ENCODE measurements at regions not wholly inside any gene's neighbourhood (a gene's known extent, or its start where the extent isn't known, plus 50 kb on each side); places are given as distances from the start of the nearest gene placed in this dataset.

DNA sequence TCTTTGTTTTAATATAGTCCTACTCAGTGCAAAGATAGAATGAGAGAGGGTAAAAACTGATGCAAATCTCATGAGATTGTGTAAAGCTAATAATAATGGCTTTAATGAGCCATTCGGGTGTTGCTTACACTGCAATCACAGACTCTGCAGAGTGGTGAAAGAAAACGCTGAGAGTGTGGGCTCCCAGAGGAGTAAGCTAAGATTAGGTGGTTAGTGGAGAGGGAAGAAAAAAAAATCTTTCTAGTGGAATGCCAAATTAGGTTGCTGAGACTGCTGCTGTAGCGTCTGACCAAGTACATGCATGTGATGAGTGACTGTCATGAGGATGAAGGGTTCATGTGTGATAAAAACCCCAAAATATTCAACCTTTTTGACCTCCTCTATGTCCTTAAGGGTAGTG lies 645.9 kb upstream of the ADGRL4 start:
- no peak for DNase-seq (ENCODE audit: insufficient read length, low spot score)
- no peak for FAIRE-seq
- no peak for TF ChIP-seq POLR2A (IDR thresholded peaks at IDR 0.05; ENCODE audit: low read depth, low read length)

DNA sequence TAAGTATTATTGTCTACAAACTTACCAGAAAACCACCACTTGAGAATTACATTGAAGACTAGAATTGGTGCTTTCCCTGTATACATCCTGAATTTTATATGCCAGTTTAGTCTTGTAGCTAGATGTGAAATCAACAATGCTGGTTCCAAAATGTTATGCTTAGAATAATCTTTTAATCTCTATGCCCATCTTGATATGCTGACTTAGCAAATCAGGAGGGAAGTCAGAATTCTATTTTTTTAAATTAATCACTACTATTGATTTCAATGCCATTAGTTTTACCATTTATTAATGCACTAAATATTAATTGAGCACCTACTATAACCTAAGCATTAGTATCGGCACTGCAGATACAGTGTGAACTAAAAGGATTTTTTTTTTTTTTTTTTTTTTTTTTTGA lies 641.6 kb upstream of the ADGRL4 start:
- FAIRE-seq, result no peak
- TF ChIP-seq POLR2A (IDR thresholded peaks at IDR 0.05; ENCODE audit: low read depth, low read length), result no peak
- DNase-seq (ENCODE audit: insufficient read length, low spot score), result no peak

DNA sequence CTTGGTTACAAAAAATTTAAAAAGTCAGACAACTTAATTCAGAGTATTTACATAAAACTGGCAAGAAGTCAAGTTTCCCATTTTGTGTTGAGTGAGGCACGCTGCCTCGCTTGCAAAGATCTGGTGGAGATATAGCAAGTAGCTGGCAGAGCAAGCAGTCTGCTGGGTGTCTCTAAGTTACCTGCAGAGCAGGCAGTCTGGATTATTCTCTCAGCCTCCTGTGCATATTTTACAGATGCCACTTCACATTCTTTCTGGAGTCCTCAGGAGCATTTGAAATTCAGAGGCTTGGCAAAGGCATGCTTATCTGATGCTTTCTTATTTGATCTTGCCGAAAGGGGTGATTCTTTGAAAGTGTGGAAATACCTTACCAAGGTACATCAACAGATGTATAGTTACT lies 640.4 kb upstream of the ADGRL4 start:
- peak; percentile 23 for FAIRE-seq

DNA sequence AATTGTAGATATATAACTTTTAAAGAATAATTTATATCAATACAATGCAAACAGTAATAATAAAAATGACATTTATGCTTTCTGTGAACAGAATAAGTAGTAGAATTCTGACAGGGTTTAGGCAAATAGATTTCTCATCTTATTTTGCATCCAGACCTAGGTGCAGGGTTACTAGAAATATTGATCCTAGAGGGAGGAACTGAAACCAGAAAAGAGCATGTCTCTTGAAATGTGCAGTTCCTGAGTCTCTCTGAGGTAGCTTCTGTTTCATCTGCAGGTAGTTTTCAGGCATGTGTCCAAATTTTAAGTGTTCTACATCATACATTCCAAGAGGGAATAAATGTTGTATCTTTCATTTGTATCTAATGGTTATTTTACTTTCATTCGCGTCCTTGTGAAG lies 631.9 kb upstream of the ADGRL4 start:
- no peak for DNase-seq (ENCODE audit: insufficient read length, low spot score)
- no peak for FAIRE-seq
- no peak for TF ChIP-seq POLR2A (IDR thresholded peaks at IDR 0.05; ENCODE audit: low read depth, low read length)

More for the DNA sequence above, 640.4 kb upstream of the ADGRL4 start:
- no peak for DNase-seq (ENCODE audit: insufficient read length, low spot score)
- no peak for TF ChIP-seq POLR2A (IDR thresholded peaks at IDR 0.05; ENCODE audit: low read depth, low read length)

DNA sequence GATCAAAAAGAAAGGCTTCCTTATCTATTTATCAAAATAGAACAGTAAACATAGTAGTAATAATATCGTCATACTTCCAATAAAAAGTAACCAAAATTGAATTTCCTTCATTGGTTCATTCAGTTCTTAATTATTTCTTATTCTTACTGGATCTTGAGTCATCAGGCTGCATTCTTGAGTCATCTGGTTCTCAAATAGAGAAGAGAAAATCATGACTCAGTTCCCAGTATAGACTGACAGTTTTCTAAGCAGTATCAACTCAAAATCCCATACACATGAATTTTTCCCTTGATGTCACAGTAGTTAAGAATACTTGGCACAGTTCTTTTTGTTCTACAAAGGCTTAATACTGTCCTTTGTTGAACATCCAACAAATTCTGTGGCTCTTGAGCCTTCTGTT lies 626.9 kb upstream of the ADGRL4 start:
- FAIRE-seq, result peak; percentile 83
- no peak for TF ChIP-seq POLR2A (IDR thresholded peaks at IDR 0.05; ENCODE audit: low read depth, low read length)
- peak; percentile 1 for DNase-seq (ENCODE audit: insufficient read length, low spot score)

DNA sequence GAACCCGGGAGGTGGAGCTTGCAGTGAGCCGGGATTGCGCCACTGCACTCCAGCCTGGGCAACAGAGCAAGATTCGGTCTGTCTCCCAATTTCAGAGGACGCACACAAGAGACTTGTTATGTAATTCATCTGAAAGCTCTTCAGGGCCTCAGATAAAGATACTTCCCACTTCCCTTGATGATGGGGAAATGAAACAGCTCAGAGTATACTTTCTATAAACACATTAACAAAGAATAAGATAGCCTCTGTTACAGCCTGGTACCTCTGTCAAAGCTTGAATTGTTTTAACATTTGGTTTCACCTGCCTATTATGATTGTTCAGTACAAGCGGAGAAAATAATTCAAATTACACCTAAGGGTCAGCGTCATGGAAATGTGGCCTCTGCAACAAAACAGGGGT lies 622.9 kb upstream of the ADGRL4 start:
- TF ChIP-seq POLR2A (IDR thresholded peaks at IDR 0.05; ENCODE audit: low read depth, low read length), result no peak
- DNase-seq (ENCODE audit: insufficient read length, low spot score) (no peak), FAIRE-seq (no peak)

DNA sequence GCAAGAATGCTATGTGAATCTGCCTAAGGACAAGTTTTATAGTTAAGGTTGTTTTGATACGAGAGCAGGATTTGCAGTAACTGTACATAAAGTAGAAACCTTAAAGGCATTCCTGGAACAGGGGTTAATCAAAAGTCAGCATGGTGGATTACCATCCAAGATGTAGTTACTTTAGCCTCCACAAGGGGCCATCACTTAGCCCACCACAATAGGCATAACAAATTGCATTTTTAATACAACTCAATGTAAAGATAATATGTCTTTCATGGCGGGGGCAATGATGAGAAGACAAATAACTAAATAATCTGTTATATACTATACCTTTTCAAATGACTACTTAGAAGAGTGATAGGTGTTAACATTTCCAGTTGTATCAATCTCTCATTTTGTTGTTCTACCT lies 611.2 kb upstream of the ADGRL4 start:
- no peak for DNase-seq (ENCODE audit: insufficient read length, low spot score)
- TF ChIP-seq POLR2A (IDR thresholded peaks at IDR 0.05; ENCODE audit: low read depth, low read length), result no peak
- no peak for FAIRE-seq

DNA sequence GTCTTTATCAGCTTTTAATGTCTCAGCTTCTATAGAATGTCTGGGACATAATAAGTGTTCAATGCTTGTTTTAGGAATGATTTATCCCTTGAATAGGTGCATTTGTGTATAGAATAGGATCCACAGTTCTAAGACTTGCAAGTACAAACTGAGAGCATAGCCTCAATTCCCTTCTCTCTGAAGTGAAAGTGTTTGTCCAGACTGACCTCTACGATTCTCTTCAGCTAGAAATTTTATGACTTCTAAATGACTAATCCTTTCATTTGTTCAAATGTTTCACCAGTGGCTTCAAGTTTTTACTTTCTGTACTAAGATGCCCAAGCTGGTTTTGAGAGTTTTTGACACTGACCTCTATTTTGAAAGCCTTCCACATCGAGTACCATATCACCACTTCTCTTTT lies 608.2 kb upstream of the ADGRL4 start:
- TF ChIP-seq POLR2A (IDR thresholded peaks at IDR 0.05; ENCODE audit: low read depth, low read length), result no peak
- DNase-seq (ENCODE audit: insufficient read length, low spot score) (no peak), FAIRE-seq (peak; percentile 76)

DNA sequence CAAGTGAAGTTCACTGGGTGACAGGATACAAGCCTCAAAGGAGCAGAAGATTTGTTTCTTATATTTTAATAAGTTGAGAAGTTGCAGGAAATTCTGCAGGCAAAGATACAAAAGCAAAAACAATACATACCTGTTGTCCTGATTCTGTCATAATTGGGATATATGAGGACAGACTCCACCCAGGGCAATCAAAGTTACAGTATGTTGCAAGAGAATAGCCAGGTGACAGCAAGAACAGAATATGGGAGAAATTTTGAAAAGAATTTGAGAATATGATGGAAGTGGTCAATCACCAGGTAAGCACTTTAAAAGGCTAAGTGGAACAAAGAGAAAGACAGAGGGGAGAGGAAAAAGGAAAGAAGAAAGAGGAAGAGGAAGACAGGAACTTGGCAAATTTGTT lies 607.6 kb upstream of the ADGRL4 start:
- TF ChIP-seq POLR2A (IDR thresholded peaks at IDR 0.05; ENCODE audit: low read depth, low read length), result no peak
- DNase-seq (ENCODE audit: insufficient read length, low spot score) (no peak), FAIRE-seq (no peak)

DNA sequence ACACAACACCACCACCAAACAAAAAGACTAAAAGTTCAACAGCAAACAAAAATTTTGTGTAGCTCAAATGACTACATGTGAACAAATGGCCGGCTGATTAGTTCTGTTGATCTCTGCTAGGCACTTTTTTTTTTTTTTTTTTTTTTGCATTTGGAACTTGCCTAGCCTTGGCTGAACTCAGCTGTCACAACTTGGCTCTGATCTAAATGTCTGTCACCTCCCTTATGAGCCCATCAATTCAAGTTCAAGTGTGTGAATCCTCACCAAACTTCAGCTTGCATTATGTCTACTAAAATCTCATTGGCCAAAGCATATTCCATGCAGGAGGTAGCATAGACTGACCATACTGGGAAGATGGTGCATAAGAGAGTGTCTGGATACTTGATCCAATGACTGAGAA lies 606.5 kb upstream of the ADGRL4 start:
- FAIRE-seq, result no peak
- TF ChIP-seq POLR2A (IDR thresholded peaks at IDR 0.05; ENCODE audit: low read depth, low read length), result no peak
- DNase-seq (ENCODE audit: insufficient read length, low spot score), result no peak

DNA sequence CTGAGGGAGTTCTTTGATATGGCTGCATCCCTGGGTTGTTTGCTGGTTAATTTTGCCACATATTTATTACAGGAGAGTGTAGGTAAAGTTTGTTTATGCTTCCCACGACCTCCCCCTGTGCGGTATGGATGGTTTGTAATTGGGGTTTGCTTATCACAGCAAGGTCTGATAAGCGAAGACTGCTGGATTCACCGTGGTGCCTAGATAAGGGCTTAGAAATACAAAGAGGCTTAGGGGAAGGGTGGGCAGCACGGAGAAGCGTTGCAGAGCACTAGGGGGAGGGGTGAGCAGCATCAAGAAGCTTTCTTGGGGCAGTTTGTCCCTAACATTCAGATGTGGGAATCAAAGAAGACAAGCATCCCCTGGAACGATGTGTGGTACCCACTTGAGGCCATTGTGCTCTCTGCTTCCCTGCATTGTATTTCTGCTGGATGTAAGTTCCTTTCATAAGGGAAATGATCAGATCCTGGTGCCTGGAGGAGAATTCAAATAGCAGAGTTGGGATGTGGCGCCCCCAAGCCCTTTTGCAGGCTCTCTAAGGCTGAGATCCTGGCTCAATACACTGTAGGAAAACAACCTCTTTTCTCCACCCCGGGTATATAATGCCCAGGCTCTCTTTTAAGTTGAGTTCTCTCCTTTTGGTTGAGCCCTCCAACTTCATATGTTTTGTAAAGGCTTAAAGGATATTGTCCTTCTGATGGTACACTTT lies 598.1 kb upstream of the ADGRL4 start:
- no peak for TF ChIP-seq POLR2A (IDR thresholded peaks at IDR 0.05; ENCODE audit: low read depth, low read length)
- DNase-seq (ENCODE audit: insufficient read length, low spot score) (no peak), FAIRE-seq (no peak)

DNA sequence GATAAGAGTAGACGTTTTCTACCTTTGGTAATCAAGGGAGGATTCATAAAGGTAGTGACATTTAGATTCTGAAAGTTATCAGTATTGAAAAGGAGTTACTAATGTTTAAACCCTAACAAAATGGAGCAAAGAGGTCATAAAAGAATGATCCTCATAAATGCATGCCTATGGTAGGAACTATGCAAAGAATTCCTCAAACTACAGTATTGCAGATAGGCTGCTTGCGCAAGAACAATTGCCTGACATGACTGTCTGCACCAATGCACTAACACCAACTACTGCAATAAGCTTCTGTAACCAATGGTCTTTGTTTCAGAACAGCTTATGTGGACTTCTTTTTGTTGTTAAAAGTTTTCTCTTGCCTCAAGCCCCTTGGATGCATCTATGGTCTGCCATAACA lies 597.3 kb upstream of the ADGRL4 start:
- no peak for DNase-seq (ENCODE audit: insufficient read length, low spot score)
- FAIRE-seq, result no peak
- no peak for TF ChIP-seq POLR2A (IDR thresholded peaks at IDR 0.05; ENCODE audit: low read depth, low read length)

DNA sequence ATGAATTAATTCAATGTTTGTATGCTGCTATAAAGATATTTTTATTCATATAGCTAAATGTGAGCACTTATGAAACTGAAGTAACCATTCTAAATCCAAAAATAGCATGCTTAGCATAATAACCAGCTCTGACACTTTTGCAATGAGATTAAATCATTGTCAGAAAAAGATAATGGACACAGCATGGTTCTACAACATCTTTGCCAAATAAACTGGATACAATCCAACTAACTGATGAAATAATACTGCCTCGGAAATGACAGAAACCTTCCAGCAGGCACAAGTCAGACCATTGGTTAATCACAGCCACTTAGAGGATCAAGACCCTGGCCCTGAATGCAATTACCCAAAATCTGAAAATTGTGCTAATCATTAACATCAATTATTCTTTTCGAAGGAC lies 592.7 kb upstream of the ADGRL4 start:
- FAIRE-seq, result no peak

DNA sequence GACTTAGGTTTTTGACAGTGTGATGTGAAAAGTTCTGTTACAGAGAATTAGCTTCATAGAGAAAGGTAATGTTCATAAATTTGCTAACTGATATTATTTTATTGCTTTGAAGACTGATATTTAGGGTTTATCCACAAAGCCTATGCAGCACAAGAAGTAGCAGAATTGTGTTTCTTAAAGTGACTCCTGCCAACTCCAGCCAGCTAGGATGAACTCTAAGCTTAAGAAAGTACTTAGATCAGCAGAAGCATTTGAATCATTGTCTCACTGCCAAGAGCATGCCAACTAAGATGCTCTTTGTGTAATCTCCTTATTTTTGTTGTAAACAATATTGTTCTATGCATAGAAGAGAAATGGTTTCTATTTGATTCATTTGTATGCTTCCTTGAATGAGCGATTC lies 589.4 kb upstream of the ADGRL4 start:
- DNase-seq (ENCODE audit: insufficient read length, low spot score) (no peak), FAIRE-seq (no peak)
- no peak for TF ChIP-seq POLR2A (IDR thresholded peaks at IDR 0.05; ENCODE audit: low read depth, low read length)

More for the DNA sequence above, 592.7 kb upstream of the ADGRL4 start:
- TF ChIP-seq POLR2A (IDR thresholded peaks at IDR 0.05; ENCODE audit: low read depth, low read length), result no peak
- no peak for DNase-seq (ENCODE audit: insufficient read length, low spot score)

DNA sequence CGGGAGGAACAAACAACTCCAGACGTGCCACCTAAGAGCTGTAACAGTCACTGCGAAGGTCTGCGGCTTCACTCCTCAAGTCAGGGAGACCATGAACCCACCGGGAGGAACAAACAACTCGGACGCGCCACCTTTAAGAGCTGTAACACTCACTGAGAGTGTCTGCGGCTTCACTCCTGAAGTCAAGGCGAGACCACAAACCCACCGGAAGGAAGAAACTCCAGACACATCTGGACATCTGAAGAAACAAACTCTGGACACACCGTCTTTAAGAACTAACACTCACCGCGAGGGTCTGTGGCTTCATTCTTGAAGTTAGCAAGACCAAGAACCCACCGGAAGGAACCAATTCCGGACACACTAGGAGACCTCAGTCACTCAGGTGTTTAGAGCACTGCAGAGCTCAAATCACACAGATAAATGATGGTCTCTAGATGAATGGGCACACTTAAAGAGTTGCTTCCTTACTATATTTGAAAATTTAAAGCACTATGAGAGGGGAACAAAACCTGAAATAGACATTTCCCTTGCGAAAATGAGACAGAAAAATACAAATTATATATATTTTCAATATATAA lies 587.7 kb upstream of the ADGRL4 start:
- FAIRE-seq, result no peak
- DNase-seq (ENCODE audit: insufficient read length, low spot score), result no peak
- no peak for TF ChIP-seq POLR2A (IDR thresholded peaks at IDR 0.05; ENCODE audit: low read depth, low read length)
